ENCODE measurements at regions not wholly inside any gene's neighbourhood (a gene's known extent, or its start where the extent isn't known, plus 50 kb on each side); places are given as distances from the start of the nearest gene placed in this dataset.
"Not testable (repeated sequence)": the region's sequence is repeated elsewhere in the genome, so short reads cannot be mapped to it uniquely, and the experiment has no call there.

GRCh38 chr5:174916924-174917323 is 192.5 kb downstream of the MSX2 start:
- not testable (repeated sequence) for DNase-seq (ENCODE audit: low read depth)

GRCh38 chr5:174916227-174916626 is 191.8 kb downstream of the MSX2 start:
- DNase-seq (ENCODE audit: low read depth) = no peak

- no peak for DNase-seq (ENCODE audit: low read depth)
Observed at GRCh38 chr5:174911118-174911517, 186.7 kb downstream of the MSX2 start.

GRCh38 chr5:174910245-174910737 is 185.9 kb downstream of the MSX2 start:
- DNase-seq (ENCODE audit: low read depth) = peak; percentile 0

GRCh38 chr5:174903172-174903732 is 178.9 kb downstream of the MSX2 start:
- DNase-seq (ENCODE audit: low read depth) = no peak

GRCh38 chr5:174901336-174901735 is 177.0 kb downstream of the MSX2 start:
- no peak for DNase-seq (ENCODE audit: low read depth)

GRCh38 chr5:174900240-174900865 is 176.0 kb downstream of the MSX2 start:
- DNase-seq (ENCODE audit: low read depth) = no peak

- no peak for DNase-seq (ENCODE audit: low read depth)
Observed at GRCh38 chr5:174897281-174897950, 173.0 kb downstream of the MSX2 start.

GRCh38 chr5:174895360-174895759 is 171.0 kb downstream of the MSX2 start:
- no peak for DNase-seq (ENCODE audit: low read depth)

- no peak for DNase-seq (ENCODE audit: low read depth)
Observed at GRCh38 chr5:174892742-174893141, 168.4 kb downstream of the MSX2 start.

GRCh38 chr5:174880412-174881200 is 156.2 kb downstream of the MSX2 start:
- not testable (repeated sequence) for DNase-seq (ENCODE audit: low read depth)

- no peak for DNase-seq (ENCODE audit: low read depth)
Observed at GRCh38 chr5:174877987-174878386, 153.6 kb downstream of the MSX2 start.

- DNase-seq (ENCODE audit: low read depth) = no peak
Observed at GRCh38 chr5:174872271-174872670, 147.9 kb downstream of the MSX2 start.

GRCh38 chr5:174852143-174852542 is 127.8 kb downstream of the MSX2 start:
- DNase-seq (ENCODE audit: low read depth) = no peak

- no peak for DNase-seq (ENCODE audit: low read depth)
Observed at GRCh38 chr5:174850565-174851169, 126.3 kb downstream of the MSX2 start.

GRCh38 chr5:174849426-174849825 is 125.0 kb downstream of the MSX2 start:
- DNase-seq (ENCODE audit: low read depth) = no peak

GRCh38 chr5:174844971-174845370 is 120.6 kb downstream of the MSX2 start:
- no peak for DNase-seq (ENCODE audit: low read depth)

- no peak for DNase-seq (ENCODE audit: low read depth)
Observed at GRCh38 chr5:174843263-174844250, 119.2 kb downstream of the MSX2 start.

GRCh38 chr5:174840435-174840834 is 116.1 kb downstream of the MSX2 start:
- no peak for DNase-seq (ENCODE audit: low read depth)

- no peak for DNase-seq (ENCODE audit: low read depth)
Observed at GRCh38 chr5:174839196-174839595, 114.8 kb downstream of the MSX2 start.
